A549 (cell line): ENCODE measurements at regions not wholly inside any gene's neighbourhood (a gene's known extent, or its start where the extent isn't known, plus 50 kb on each side); places are given as distances from the start of the nearest gene placed in this dataset.
"Not testable (repeated sequence)": the region's sequence is repeated elsewhere in the genome, so short reads cannot be mapped to it uniquely, and the experiment has no call there.

Source experiments
- ATAC-seq, 2 experiments: fragments of 200-7000 bp in 1 of 2; fragments of >200 bp in 1 of 2; cut with Nextera tagmentation in 1 of 2; cut with Tn5 transposase in 1 of 2; 3 replicates each; pipeline versions ENCODE4 v1.8.0 to v1.9.1; 2018 to 2020; ENCODE audit warnings: mild to moderate bottlenecking in 1 of 2, moderate library complexity in 1 of 2
- CTCF ChIA-PET: fragments of 300-600 bp; sonication (Branson Sonifier 250); formaldehyde crosslinking; extraction: SDS; loops from one replicate; lab custom pipeline; 2021; ENCODE audit warnings: antibody characterized with exemption, inconsistent platforms; lab: Yijun Ruan, JAX
- POLR2A ChIA-PET: fragments of 350-600 bp; formaldehyde crosslinking; extraction: SDS; loops from one replicate; lab custom pipeline; 2021; ENCODE audit warnings: antibody characterized with exemption, inconsistent platforms; lab: Yijun Ruan, JAX
- DNase-seq, 2 experiments: peaks; one replicate each; pipeline versions ENCODE4 v3.0.0 to v3.0.0-alpha.2; 2011 to 2016; ENCODE audit warnings: low read depth in 1 of 2, low spot score in 1 of 2
- FAIRE-seq: peaks from 2 replicates; lab custom pipeline; 2011; peaks lifted over from hg19 to GRCh38; lab: Jason Lieb, UNC
- H3K27ac ChIP-seq, 2 experiments: fragments of >200 bp; sonication (Bioruptor Twin); formaldehyde crosslinking; 3 replicates each; pipeline ENCODE4 v1.5.1; 2016 to 2017
- H3K4me1 ChIP-seq: fragments of >200 bp; sonication (Bioruptor Twin); formaldehyde crosslinking; 3 replicates; pipeline ENCODE4 v1.6.1; 2016
- H3K4me2 ChIP-seq: fragments of >200 bp; sonication (Bioruptor Twin); formaldehyde crosslinking; 3 replicates; pipeline ENCODE4 v1.6.1; 2016
- H3K4me3 ChIP-seq: fragments of >200 bp; sonication (Bioruptor Twin); formaldehyde crosslinking; 3 replicates; pipeline ENCODE4 v1.5.1; 2016
- H3K9me3 ChIP-seq: fragments of >200 bp; sonication (Bioruptor Twin); formaldehyde crosslinking; 3 replicates; pipeline ENCODE4 v1.6.1; 2016
- CEBPB ChIP-seq, 2 experiments: fragments of >200 bp in 1 of 2; sonication (Bioruptor Twin) in 1 of 2; formaldehyde crosslinking in 1 of 2; IDR thresholded peaks; 2 replicates each; pipeline ENCODE4 v1.6.1; 2012 to 2016
- EHF ChIP-seq: fragments of 250-450 bp; sonication (Bioruptor Pico); IDR thresholded peaks from 2 replicates; pipeline ENCODE4 v1.5.0; 2020; ENCODE audit warnings: mild to moderate bottlenecking
- EP300 ChIP-seq, 2 experiments: fragments of >200 bp; sonication (Bioruptor Twin); formaldehyde crosslinking; IDR thresholded peaks; 2 replicates in 1 of 2; 3 replicates in 1 of 2; pipeline ENCODE4 v1.6.1; 2016 to 2017
- ESRRA ChIP-seq: fragments of 150-350 bp; IDR thresholded peaks from 2 replicates; pipeline ENCODE4 v1.6.1; 2014; ENCODE audit warnings: mild to moderate bottlenecking, low read length, borderline replicate concordance
- FOXS1 ChIP-seq: fragments of 250-450 bp; sonication (Bioruptor Pico); IDR thresholded peaks from 2 replicates; pipeline ENCODE4 v1.5.0; 2020; ENCODE audit warnings: mild to moderate bottlenecking, moderate library complexity
- HEYL ChIP-seq: fragments of 250-450 bp; sonication (Bioruptor Pico); IDR thresholded peaks from 2 replicates; pipeline ENCODE4 v1.8.0; 2021; ENCODE audit warnings: mild to moderate bottlenecking, moderate library complexity
- HOXA7 ChIP-seq: fragments of 250-450 bp; sonication (Bioruptor Pico); IDR thresholded peaks from 2 replicates; pipeline ENCODE4 v1.5.0; 2020; ENCODE audit warnings: mild to moderate bottlenecking, moderate library complexity
- HOXB5 ChIP-seq: fragments of 250-450 bp; sonication (Bioruptor Pico); IDR thresholded peaks from 2 replicates; pipeline ENCODE4 v1.5.0; 2020; ENCODE audit warnings: mild to moderate bottlenecking, moderate library complexity
- JUN ChIP-seq, 2 experiments: fragments of >200 bp; sonication (Bioruptor Twin); formaldehyde crosslinking; IDR thresholded peaks; 2 replicates in 1 of 2; 3 replicates in 1 of 2; pipeline ENCODE4 v1.6.1; 2016 to 2017
- KDM5A ChIP-seq: fragments of 200-600 bp; sonication (generic); IDR thresholded peaks from 2 replicates; pipeline ENCODE4 v1.6.1; 2016; ENCODE audit warnings: antibody characterized with exemption, mild to moderate bottlenecking
- MAFK ChIP-seq: fragments of 450-650 bp; IDR thresholded peaks from 2 replicates; pipeline ENCODE4 v1.6.1; 2014; ENCODE audit not compliant: partially characterized antibody
- NFE2L2 ChIP-seq: fragments of 150-350 bp; conservative IDR thresholded peaks from 2 replicates; pipeline ENCODE4 v1.6.1; 2014; ENCODE audit warnings: low read length
- PBX3 ChIP-seq: IDR thresholded peaks from 2 replicates; pipeline ENCODE4 v1.6.1; 2012
- PHF8 ChIP-seq: fragments of 200-600 bp; sonication (generic); IDR thresholded peaks from 2 replicates; pipeline ENCODE4 v1.6.1; 2016; ENCODE audit warnings: low read depth, mild to moderate bottlenecking, antibody characterized with exemption, moderate library complexity, borderline replicate concordance
- POLR2AphosphoS2 ChIP-seq: conservative IDR thresholded peaks from 2 replicates; pipeline ENCODE4 v1.6.1; 2012; ENCODE audit warnings: low read length, improper control_type of control experiment, inconsistent platforms
- RAD21 ChIP-seq, 2 experiments: fragments of >200 bp in 1 of 2; sonication (Bioruptor Twin) in 1 of 2; formaldehyde crosslinking in 1 of 2; IDR thresholded peaks in 1 of 2; conservative IDR thresholded peaks in 1 of 2; 2 replicates in 1 of 2; 3 replicates in 1 of 2; pipeline ENCODE4 v1.6.1; 2012 to 2018; ENCODE audit warnings: inconsistent platforms in 1 of 2
- RCOR1 ChIP-seq: fragments of 150-350 bp; IDR thresholded peaks from 2 replicates; pipeline ENCODE4 v1.6.1; 2014; ENCODE audit warnings: antibody characterized with exemption, low read length, low read depth
- RNF2 ChIP-seq: fragments of 200-600 bp; sonication (generic); IDR thresholded peaks from 2 replicates; pipeline ENCODE4 v1.6.1; 2016; ENCODE audit warnings: low read depth, mild to moderate bottlenecking, antibody characterized with exemption, moderate library complexity, borderline replicate concordance
- SMC3 ChIP-seq: fragments of >200 bp; sonication (Bioruptor Twin); formaldehyde crosslinking; IDR thresholded peaks from 3 replicates; pipeline ENCODE4 v1.6.1; 2018; ENCODE audit warnings: inconsistent platforms
- SREBF2 ChIP-seq: fragments of 450-650 bp; IDR thresholded peaks from 2 replicates; pipeline ENCODE4 v1.6.1; 2014; ENCODE audit warnings: mild to moderate bottlenecking, moderate library complexity
- TFCP2L1 ChIP-seq: fragments of 250-450 bp; sonication (Bioruptor Pico); IDR thresholded peaks from 2 replicates; pipeline ENCODE4 v1.5.0; 2021; ENCODE audit warnings: mild to moderate bottlenecking
- ZFP36 ChIP-seq: fragments of 450-650 bp; IDR thresholded peaks from 2 replicates; pipeline ENCODE4 v1.6.1; 2014; ENCODE audit warnings: borderline replicate concordance; ENCODE audit not compliant: partially characterized antibody
- ZNF302 ChIP-seq: fragments of 250-450 bp; sonication (Bioruptor Pico); IDR thresholded peaks from 2 replicates; pipeline ENCODE4 v1.9.0; 2021; ENCODE audit warnings: inconsistent platforms, mild to moderate bottlenecking, moderate library complexity
- WGBS: methylation state at CpG from one replicate; pipeline ENCODE4 v1.1.6; 2017; ENCODE audit errors: missing lambda C conversion rate; 5-methylcytosine and 5-hydroxymethylcytosine counted together

- DNase-seq (no peak), FAIRE-seq (peak; percentile 32), ATAC-seq (no peak)
- Histone ChIP-seq H3K9me3 (no peaks in the 10 kb centered on the region), H3K4me2 (peak overlapping the region; percentile 43; the same call in 1 of the 3 replicates), H3K27ac (no peak overlapping the region), H3K4me1 (no peaks in the 10 kb centered on the region), H3K4me3 (no peak overlapping the region)
- CTCF ChIA-PET, result no interaction called here
- POLR2A ChIA-PET, result no interaction called here
- WGBS, result 25% methylated on average over 3 of the region's 3 CpGs
- no peak for TF ChIP-seq ZFP36
- no peak for TF ChIP-seq JUN (IDR thresholded peaks at IDR 0.05)
- no peak for TF ChIP-seq HEYL (CRISPR knock-in tag)
- no peak for TF ChIP-seq NFE2L2
- no peak for TF ChIP-seq PBX3
- TF ChIP-seq POLR2AphosphoS2, result no peak
- TF ChIP-seq HOXA7, result no peak
- TF ChIP-seq CEBPB (IDR thresholded peaks at IDR 0.05), result no peak
- TF ChIP-seq EHF, result no peak
- no peak for TF ChIP-seq EP300 (IDR thresholded peaks at IDR 0.05)
- TF ChIP-seq SREBF2, result no peak
- TF ChIP-seq RNF2, result no peak
- TF ChIP-seq RAD21 (conservative IDR thresholded peaks at IDR 0.05 in 1 of 2, IDR thresholded peaks at IDR 0.05 in 1 of 2), result no peak
- TF ChIP-seq KDM5A, result no peak
These were observed 610.7 kb upstream of the CPXCR1 start for GRCh38 chrX:88136328-88136727.

- Histone ChIP-seq H3K9me3 (no peaks in the 10 kb centered on the region), H3K4me2 (no peak overlapping the region), H3K27ac (no peak overlapping the region), H3K4me3 (no peak overlapping the region), H3K4me1 (no peaks in the 10 kb centered on the region)
- WGBS, result 24% methylated on average over 1 of the region's 1 CpG
- ATAC-seq, result no peak
- peak; percentile 76 for FAIRE-seq
- ChIA-PET CTCF (no interaction called here), POLR2A (no interaction called here)
- no peak for DNase-seq
- TF ChIP-seq MAFK (peak; percentile 87), PBX3 (no peak), ZNF302 (CRISPR knock-in tag) (no peak), NFE2L2 (peak; percentile 85), ESRRA (no peak), TFCP2L1 (CRISPR knock-in tag) (no peak), PHF8 (no peak)
These were observed 600.4 kb upstream of the CPXCR1 start for GRCh38 chrX:88146577-88146976.

- no peak overlapping the region for H3K27ac ChIP-seq
- no peaks in the 10 kb centered on the region for H3K9me3 ChIP-seq
- no peak overlapping the region; the same call in 2 of the 3 replicates for H3K4me2 ChIP-seq
- ChIA-PET CTCF (no interaction called here), POLR2A (no interaction called here)
- no peak overlapping the region for H3K4me3 ChIP-seq
- DNase-seq (peak; percentile 0 to 14), FAIRE-seq (no peak), ATAC-seq (no peak)
- H3K4me1 ChIP-seq, result no peaks in the 10 kb centered on the region
- no peak for TF ChIP-seq ESRRA
- TF ChIP-seq SMC3, result no peak
- no peak for TF ChIP-seq FOXS1 (CRISPR knock-in tag)
- no peak for TF ChIP-seq RCOR1
- TF ChIP-seq HOXB5 (CRISPR knock-in tag), result no peak
- no peak for TF ChIP-seq PBX3
- no peak for TF ChIP-seq ZNF302 (CRISPR knock-in tag)
- TF ChIP-seq MAFK, result no peak
- 5% methylated on average over 3 of the region's 3 CpGs for WGBS
These were observed 576.5 kb upstream of the CPXCR1 start for GRCh38 chrX:88170553-88170952.

- H3K9me3 ChIP-seq, H3K4me1 ChIP-seq, FAIRE-seq, CTCF ChIA-PET, DNase-seq, H3K4me3 ChIP-seq, ATAC-seq, POLR2A ChIA-PET, H3K27ac ChIP-seq, H3K4me2 ChIP-seq: not testable (repeated sequence)
- WGBS, result 37% methylated on average over 4 of the region's 4 CpGs
These were observed 573.0 kb upstream of the CPXCR1 start for GRCh38 chrX:88173932-88174440.
